Ishikawa (cell line): ENCODE measurements at regions not wholly inside any gene's neighbourhood (a gene's known extent, or its start where the extent isn't known, plus 50 kb on each side); places are given as distances from the start of the nearest gene placed in this dataset.

Source experiments
- CREB1 ChIP-seq: IDR thresholded peaks from 2 replicates; pipeline ENCODE4 v1.6.1; 2012; ENCODE audit warnings: low read depth
- MAX ChIP-seq: IDR thresholded peaks from 2 replicates; pipeline ENCODE4 v1.6.1; 2012
- RAD21 ChIP-seq: IDR thresholded peaks from 2 replicates; pipeline ENCODE4 v1.6.1; 2012; ENCODE audit warnings: low read depth
- TAF1 ChIP-seq: IDR thresholded peaks from 2 replicates; pipeline ENCODE4 v1.6.1; 2012; ENCODE audit warnings: low read depth, mild to moderate bottlenecking
- TCF12 ChIP-seq: IDR thresholded peaks from 2 replicates; pipeline ENCODE4 v1.6.1; 2012; ENCODE audit warnings: low read depth
- YY1 ChIP-seq: IDR thresholded peaks from 2 replicates; pipeline ENCODE4 v1.6.1; 2012; ENCODE audit warnings: low read depth

GRCh38 chr14:85996551-85996950 is 466.6 kb downstream of the FLRT2 start:
- no peak for TF ChIP-seq TAF1
- no peak for TF ChIP-seq CREB1
- no peak for TF ChIP-seq YY1
- no peak for TF ChIP-seq MAX
- no peak for TF ChIP-seq RAD21
- no peak for TF ChIP-seq TCF12
